LNCaP clone FGC (cell line): ENCODE measurements at regions not wholly inside any gene's neighbourhood (a gene's known extent, or its start where the extent isn't known, plus 50 kb on each side); places are given as distances from the start of the nearest gene placed in this dataset.
A peak's percentile ranks its signal among the peaks of the same experiment; 100 is the strongest.
"Not testable (repeated sequence)": the region's sequence is repeated elsewhere in the genome, so short reads cannot be mapped to it uniquely, and the experiment has no call there.

ENCODE experiments used
- DNase-seq: peaks from one replicate; pipeline ENCODE4 v3.0.0-alpha.2; 2011; ENCODE audit warnings: low read depth
- H3K4me3 ChIP-seq: 2 replicates; pipeline ENCODE4 v1.5.1; 2011; ENCODE audit warnings: mild to moderate bottlenecking, low read depth, low read length, control low read depth
- CTCF ChIP-seq: IDR thresholded peaks from 2 replicates; pipeline ENCODE4 v1.5.1; 2012; ENCODE audit warnings: mild to moderate bottlenecking; ENCODE audit not compliant: control insufficient read depth, insufficient read depth; ENCODE audit errors: extremely low read depth

GRCh38 chr9:124120272-124120671 is 108.7 kb downstream of the LHX2 start:
- no peak for TF ChIP-seq CTCF
- no peak for DNase-seq
- no peak overlapping the region for H3K4me3 ChIP-seq

GRCh38 chr9:124121725-124122124 is 110.2 kb downstream of the LHX2 start:
- no peak for DNase-seq
- TF ChIP-seq CTCF: no peak
- H3K4me3 ChIP-seq: no peak overlapping the region

GRCh38 chr9:124122321-124122720 is 110.8 kb downstream of the LHX2 start:
- DNase-seq: no peak
- TF ChIP-seq CTCF: no peak
- no peak overlapping the region for H3K4me3 ChIP-seq

GRCh38 chr9:124122813-124123462 is 111.4 kb downstream of the LHX2 start:
- DNase-seq: no peak
- H3K4me3 ChIP-seq: no peak overlapping the region
- TF ChIP-seq CTCF: 0 out of 2 replicates have a peak, but pooled peaks have one; percentile 13

GRCh38 chr9:124123621-124124020 is 112.1 kb downstream of the LHX2 start:
- H3K4me3 ChIP-seq, DNase-seq: not testable (repeated sequence)

- no peak for TF ChIP-seq CTCF
- DNase-seq: no peak
- H3K4me3 ChIP-seq: no peak overlapping the region
Measured at GRCh38 chr9:124124729-124125650, 113.4 kb downstream of the LHX2 start.

- no peak for DNase-seq
- H3K4me3 ChIP-seq: no peak overlapping the region
- TF ChIP-seq CTCF: no peak
Measured at GRCh38 chr9:124125651-124125977, 114.0 kb downstream of the LHX2 start.
